Astrocyte of the spinal cord (primary cell): ENCODE measurements at regions not wholly inside any gene's neighbourhood (a gene's known extent, or its start where the extent isn't known, plus 50 kb on each side); places are given as distances from the start of the nearest gene placed in this dataset.
"Not testable (repeated sequence)": the region's sequence is repeated elsewhere in the genome, so short reads cannot be mapped to it uniquely, and the experiment has no call there.

Experiments used
- DNase-seq: peaks from one replicate; pipeline ENCODE4 v3.0.0; 2011; ENCODE audit warnings: low read depth, low spot score
- H3K4me3 ChIP-seq: 2 replicates; pipeline ENCODE4 v1.5.1; 2011; ENCODE audit warnings: low read depth, mild to moderate bottlenecking, low read length, moderate library complexity
- in situ Hi-C: cut with HindIII; loops from 2 replicates; pipeline ENCODE4 v1.10.0; 2017; ENCODE audit warnings: low sequenced_read_pairs
- TF ChIP-seq, protein P1 (sequence below): IDR thresholded peaks from 2 replicates; pipeline ENCODE4 v1.5.1; 2012; ENCODE audit warnings: low read depth, mild to moderate bottlenecking, low read length, inconsistent platforms

DNA sequence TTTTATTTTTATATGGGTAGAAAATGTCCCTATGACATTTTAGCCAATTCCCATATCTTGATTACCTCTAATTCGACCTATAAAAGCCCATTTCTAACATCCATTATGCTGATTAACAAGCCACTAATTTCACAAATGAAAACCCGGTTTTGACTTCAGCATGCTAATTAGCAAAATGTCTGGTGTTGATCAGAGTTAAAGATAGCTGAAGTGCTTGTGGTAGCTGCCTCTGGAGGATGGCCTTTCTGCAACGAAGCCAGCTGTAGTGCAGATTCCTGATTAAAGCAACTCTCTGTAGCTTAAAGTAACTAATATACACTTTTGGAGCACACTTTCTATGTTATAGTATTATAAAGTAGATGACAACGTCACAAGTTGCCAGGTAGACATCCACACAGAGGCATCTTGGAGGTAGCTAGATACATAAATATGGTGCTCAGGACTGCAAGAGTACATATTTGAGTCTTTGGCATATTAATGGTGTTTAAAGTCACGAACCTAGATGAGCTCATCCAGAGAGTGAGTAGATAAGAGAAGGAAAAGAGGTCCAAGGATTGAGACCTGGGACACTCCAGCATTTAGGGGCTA lies 239.5 kb downstream of the BRINP2 start:
- TF ChIP-seq, protein P1, sequence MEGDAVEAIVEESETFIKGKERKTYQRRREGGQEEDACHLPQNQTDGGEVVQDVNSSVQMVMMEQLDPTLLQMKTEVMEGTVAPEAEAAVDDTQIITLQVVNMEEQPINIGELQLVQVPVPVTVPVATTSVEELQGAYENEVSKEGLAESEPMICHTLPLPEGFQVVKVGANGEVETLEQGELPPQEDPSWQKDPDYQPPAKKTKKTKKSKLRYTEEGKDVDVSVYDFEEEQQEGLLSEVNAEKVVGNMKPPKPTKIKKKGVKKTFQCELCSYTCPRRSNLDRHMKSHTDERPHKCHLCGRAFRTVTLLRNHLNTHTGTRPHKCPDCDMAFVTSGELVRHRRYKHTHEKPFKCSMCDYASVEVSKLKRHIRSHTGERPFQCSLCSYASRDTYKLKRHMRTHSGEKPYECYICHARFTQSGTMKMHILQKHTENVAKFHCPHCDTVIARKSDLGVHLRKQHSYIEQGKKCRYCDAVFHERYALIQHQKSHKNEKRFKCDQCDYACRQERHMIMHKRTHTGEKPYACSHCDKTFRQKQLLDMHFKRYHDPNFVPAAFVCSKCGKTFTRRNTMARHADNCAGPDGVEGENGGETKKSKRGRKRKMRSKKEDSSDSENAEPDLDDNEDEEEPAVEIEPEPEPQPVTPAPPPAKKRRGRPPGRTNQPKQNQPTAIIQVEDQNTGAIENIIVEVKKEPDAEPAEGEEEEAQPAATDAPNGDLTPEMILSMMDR = no peak
- no peak overlapping the region for H3K4me3 ChIP-seq
- in situ Hi-C loops = no loop called here
- no peak for DNase-seq

DNA sequence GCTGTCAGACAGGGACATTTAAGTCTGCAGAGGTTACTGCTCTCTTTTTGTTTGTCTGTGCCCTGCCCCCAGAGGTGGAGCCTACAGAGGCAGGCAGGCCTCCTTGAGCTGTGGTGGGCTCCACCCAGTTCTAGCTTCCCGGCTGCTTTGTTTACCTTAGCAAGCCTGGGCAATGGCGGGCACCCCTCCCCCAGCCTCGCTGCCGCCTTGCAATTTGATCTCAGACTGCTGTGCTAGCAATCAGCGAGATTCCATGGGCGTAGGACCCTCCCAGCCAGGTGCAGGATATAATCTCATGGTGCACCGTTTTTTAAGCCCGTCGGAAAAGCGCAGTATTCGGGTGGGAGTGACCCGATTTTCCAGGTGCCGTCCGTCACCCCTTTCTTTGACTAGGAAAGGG lies 235.6 kb downstream of the BRINP2 start:
- H3K4me3 ChIP-seq, in situ Hi-C loops, DNase-seq: not testable (repeated sequence)

DNA sequence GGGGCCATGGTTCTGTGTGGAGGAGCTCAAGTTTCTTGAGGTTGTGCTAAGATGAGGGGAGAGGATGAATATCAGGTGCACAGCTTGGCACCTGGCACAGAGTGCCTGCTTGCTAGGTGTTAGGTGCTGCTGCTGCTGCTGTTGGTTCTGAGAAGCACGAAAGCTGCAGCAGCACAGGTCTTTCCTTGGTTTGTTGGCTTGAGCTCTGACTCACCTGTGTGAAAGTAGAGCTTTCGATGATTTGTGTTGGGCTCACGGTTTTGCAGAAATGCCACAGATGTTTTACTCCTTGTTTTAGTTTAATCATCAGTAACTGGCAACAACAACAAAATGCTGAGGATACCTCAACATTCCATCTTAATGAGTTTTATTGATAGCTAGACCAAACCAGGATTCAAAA lies 221.6 kb downstream of the BRINP2 start:
- TF ChIP-seq, protein P1 = no peak
- no peak for DNase-seq
- H3K4me3 ChIP-seq = no peak overlapping the region
- in situ Hi-C loops = no loop called here

DNA sequence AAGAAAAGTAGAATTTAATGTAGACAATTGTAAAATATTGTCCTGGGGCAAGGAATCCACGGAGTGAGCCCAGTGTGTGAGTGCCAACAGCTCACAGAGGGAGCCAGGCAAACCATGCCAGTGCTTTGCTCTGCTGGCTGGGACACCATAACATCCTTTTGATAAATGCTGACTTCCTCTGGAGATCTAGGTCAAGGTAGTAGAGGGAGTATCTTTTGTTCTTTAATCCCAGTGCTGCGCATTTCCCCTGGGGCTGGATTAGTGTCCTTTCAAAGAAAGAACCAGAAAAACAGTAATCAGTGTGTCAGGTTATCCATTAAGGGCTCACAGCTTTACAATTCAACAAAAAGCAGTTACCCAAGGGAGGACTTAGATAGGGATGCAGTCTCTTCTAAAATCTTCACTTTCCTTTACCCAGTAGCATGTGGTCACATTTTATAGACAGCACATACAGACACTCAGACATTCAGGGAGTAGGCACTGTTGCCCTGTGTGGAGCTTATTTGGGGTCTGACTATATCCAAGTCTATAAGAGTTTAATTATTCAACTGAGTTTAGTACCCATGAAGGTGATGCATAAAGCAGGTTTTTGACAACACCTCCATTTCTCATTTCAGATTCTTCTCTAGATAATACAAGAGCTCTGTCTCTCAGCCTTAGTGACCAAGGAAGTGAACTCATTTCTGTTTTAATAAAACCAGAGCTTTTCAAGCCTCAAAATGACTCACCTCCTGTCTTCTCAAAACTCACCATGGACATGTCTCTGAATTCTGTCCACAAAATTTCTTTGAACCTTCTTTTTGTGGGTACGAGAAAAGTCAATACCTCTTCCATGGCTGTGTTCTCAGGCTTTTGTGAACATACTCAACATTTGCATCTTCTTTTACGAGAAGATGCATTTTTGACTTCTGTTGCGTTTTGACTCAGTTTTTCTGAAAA lies 215.3 kb downstream of the BRINP2 start:
- peak; percentile 30 for DNase-seq
- in situ Hi-C loops = no loop called here
- H3K4me3 ChIP-seq = no peak overlapping the region
- TF ChIP-seq, protein P1 = no peak

DNA sequence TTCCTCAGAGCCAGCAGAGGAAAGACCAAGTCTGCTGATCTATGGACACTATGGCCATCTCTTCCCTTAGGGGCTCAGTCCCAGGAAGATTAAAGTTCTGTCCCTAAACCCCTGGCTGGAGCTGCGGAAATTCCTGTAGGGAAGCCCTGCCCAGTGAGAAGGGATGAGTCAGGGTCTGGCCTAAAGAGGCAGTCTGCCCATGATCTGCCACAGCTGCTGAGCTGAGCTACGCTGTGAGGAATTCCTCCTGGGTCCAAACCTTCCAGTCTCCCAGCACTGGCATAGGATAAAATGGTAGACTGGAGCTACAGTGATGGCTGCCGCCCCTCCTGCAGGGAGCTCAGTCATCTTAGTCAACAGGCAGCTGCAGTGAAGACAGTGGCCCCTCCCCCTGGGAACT lies 213.7 kb downstream of the BRINP2 start:
- TF ChIP-seq, protein P1 = no peak
- in situ Hi-C loops = no loop called here
- DNase-seq = peak; percentile 41
- no peak overlapping the region for H3K4me3 ChIP-seq

DNA sequence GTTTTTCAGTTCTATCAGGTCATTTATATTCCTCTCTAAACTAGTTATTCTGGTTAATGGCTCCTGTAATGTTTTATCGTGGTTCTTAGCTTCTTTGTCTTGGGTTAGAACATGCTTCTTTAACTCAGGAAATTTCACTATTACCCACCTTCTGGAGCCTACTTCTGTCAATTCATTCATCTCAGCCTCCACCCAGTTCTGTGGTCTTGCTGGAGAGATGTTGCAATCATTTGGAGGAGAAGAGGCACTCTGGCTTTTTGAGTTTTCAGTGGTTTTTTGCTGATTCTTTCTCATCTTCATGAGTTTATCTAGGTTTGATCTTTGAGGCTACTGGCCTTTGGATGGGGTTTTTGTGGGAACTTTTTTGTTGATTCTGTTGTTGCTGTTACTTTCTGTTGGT lies 213.0 kb downstream of the BRINP2 start:
- H3K4me3 ChIP-seq = no peak overlapping the region
- TF ChIP-seq, protein P1 = no peak
- in situ Hi-C loops = no loop called here
- peak; percentile 7 for DNase-seq

DNA sequence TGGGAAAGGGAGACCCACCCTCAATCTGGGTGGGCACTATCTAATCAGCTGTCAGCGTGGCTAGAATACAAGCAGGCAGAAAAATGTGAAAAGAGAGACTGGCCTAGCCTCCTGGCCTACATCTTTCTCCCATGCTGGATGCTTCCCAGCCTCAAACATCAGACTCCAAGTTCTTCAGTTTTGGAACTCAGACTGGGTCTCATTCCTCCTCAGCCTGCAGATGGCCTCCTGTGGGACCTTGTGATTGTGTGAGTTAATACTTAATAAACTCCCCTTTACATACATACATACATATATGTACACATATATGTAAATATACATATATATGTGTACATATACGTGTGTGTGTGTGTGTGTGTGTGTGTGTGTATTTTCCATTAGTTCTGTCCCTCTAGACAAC lies 207.1 kb downstream of the BRINP2 start:
- in situ Hi-C loops = no loop called here
- no peak overlapping the region for H3K4me3 ChIP-seq
- TF ChIP-seq, protein P1 = no peak
- DNase-seq = no peak
